ENCODE measurements at regions not wholly inside any gene's neighbourhood (a gene's known extent, or its start where the extent isn't known, plus 50 kb on each side); places are given as distances from the start of the nearest gene placed in this dataset.

GRCh38 chr9:118473521-118473920, 769.3 kb downstream of the TLR4 start:
- SMC1A ChIA-PET (ENCODE audit: uncharacterized antibody, unreplicated experiment), result interaction anchor here (0.9 kb wide), 1 partner anchor 8 kb away, joined by 3 read pairs; no protein-coding TSS in a partner anchor
- TF ChIP-seq CBX5 (IDR thresholded peaks at IDR 0.05; ENCODE audit: low read depth) (no peak), PAX5 (IDR thresholded peaks at IDR 0.05; ENCODE audit: borderline replicate concordance, low read depth, low read length) (no peak), BCL11A (IDR thresholded peaks at IDR 0.05; ENCODE audit: low read depth, low read length) (no peak), STAT3 (IDR thresholded peaks at IDR 0.05; ENCODE audit: low read depth, low read length) (no peak), GABPA (IDR thresholded peaks at IDR 0.05; ENCODE audit: low read depth) (no peak), ZNF384 (IDR thresholded peaks at IDR 0.05; ENCODE audit: borderline replicate concordance, low read depth, low read length) (no peak), SREBF2 (IDR thresholded peaks at IDR 0.05; ENCODE audit: low read length) (no peak), REST (IDR thresholded peaks at IDR 0.05; ENCODE audit: low read depth, low read length) (no peak), SPI1 (IDR thresholded peaks at IDR 0.05; ENCODE audit: borderline replicate concordance, insufficient read depth, low read depth, low read length) (no peak), ESRRA (IDR thresholded peaks at IDR 0.05; ENCODE audit: low read length) (no peak), TCF7 (IDR thresholded peaks at IDR 0.05; ENCODE audit: borderline replicate concordance) (no peak), ZBED1 (IDR thresholded peaks at IDR 0.05; ENCODE audit: borderline replicate concordance) (no peak), POU2F2 (IDR thresholded peaks at IDR 0.05; ENCODE audit: borderline replicate concordance, low read depth, low read length) (no peak)
- POLR2A ChIA-PET, result no interaction called here

More at GRCh38 chr9:118473521-118473920, 769.3 kb downstream of the TLR4 start:
- no TSS peak for BruUV-seq (replicated peaks)
- no peaks in the 10 kb centered on the region for H3K36me3 ChIP-seq (ENCODE audit: control insufficient read depth in 2 of 2, insufficient read depth in 2 of 2, low read length in 1 of 2)
- no peaks in the 10 kb centered on the region for H3K27me3 ChIP-seq (replicated peaks in 1 of 2; ENCODE audit: control insufficient read depth in 2 of 2, insufficient read depth in 2 of 2, low read length in 1 of 2)
- 0% methylated on average over 1 of the region's 1 CpG for WGBS (ENCODE audit: insufficient coverage, insufficient replicate concordance, low lambda C conversion rate, missing lambda C conversion rate)
- no peaks in the 10 kb centered on the region for H3K9me3 ChIP-seq (replicated peaks; ENCODE audit: control insufficient read depth, insufficient read depth, low read length)
- H3K4me1 ChIP-seq (ENCODE audit: control insufficient read depth, insufficient read depth, low read length), result no peaks in the 10 kb centered on the region
- no peak for FAIRE-seq
- DNase-seq (ENCODE audit: low read depth, low spot score), result no peak
- no peak overlapping the region for H3K9ac ChIP-seq (ENCODE audit: control insufficient read depth, insufficient read depth, low read length)
- RAD21 ChIA-PET (ENCODE audit: unreplicated experiment), result no interaction called here
- H3K79me2 ChIP-seq (ENCODE audit: control insufficient read depth, insufficient read depth, low read length), result no peaks in the 10 kb centered on the region
- intact Hi-C loops (cut with micrococcal nuclease; ENCODE audit: unreplicated experiment), result no loop called here
- no peak for ATAC-seq
- in situ Hi-C loops (cut with MboI), result no loop called here
- no peaks in the 10 kb centered on the region for H4K20me1 ChIP-seq (ENCODE audit: control insufficient read depth, insufficient read depth)
- H3K27ac ChIP-seq (ENCODE audit: control insufficient read depth, insufficient read depth), result no peak overlapping the region
- H3K4me3 ChIP-seq, result no peak overlapping the region
- no peak overlapping the region for H2AFZ ChIP-seq (ENCODE audit: control insufficient read depth, low read depth, low read length)
- CTCF ChIA-PET, result no interaction called here
- no peak overlapping the region for H3K4me2 ChIP-seq (ENCODE audit: control insufficient read depth, insufficient read depth)

Measured in GM12878 (cell line).